ENCODE measurements at regions not wholly inside any gene's neighbourhood (a gene's known extent, or its start where the extent isn't known, plus 50 kb on each side); places are given as distances from the start of the nearest gene placed in this dataset.
A peak's percentile ranks its signal among the peaks of the same experiment; 100 is the strongest.

GRCh38 chr3:70120357-70120966 is 120.9 kb downstream of the SAMMSON start:
- peak; percentile 77 for DNase-seq

- DNase-seq, result no peak
Observed at GRCh38 chr3:70127192-70127591, 127.7 kb downstream of the SAMMSON start.

- no peak for DNase-seq
Observed at GRCh38 chr3:70137366-70137765, 137.8 kb downstream of the SAMMSON start.

- DNase-seq, result no peak
Observed at GRCh38 chr3:70138606-70139005, 139.1 kb downstream of the SAMMSON start.

Data from activated CD8-positive, alpha-beta memory T cell treated with anti-CD3 and anti-CD28 coated beads, Interleukin-2, amount 50 U/mL, for 48 hours (primary cell).